Fibroblast of lung (primary cell): ENCODE measurements at regions not wholly inside any gene's neighbourhood (a gene's known extent, or its start where the extent isn't known, plus 50 kb on each side); places are given as distances from the start of the nearest gene placed in this dataset.
A peak's percentile ranks its signal among the peaks of the same experiment; 100 is the strongest.

ENCODE experiments used
- DNase-seq, 2 donors: peaks; one replicate each; pipeline versions ENCODE4 v3.0.0 to v3.0.0-alpha.2; 2010; ENCODE audit warnings: low read depth in 2 of 2
- H2AFZ ChIP-seq: 2 replicates; pipeline ENCODE4 v1.5.1; 2012; ENCODE audit warnings: low read length, control low read depth, inconsistent platforms
- H3K27ac ChIP-seq: 2 replicates; pipeline ENCODE4 v1.5.1; 2011; ENCODE audit warnings: low read length, control low read depth; ENCODE audit not compliant: insufficient read depth
- H3K27me3 ChIP-seq: 2 replicates; pipeline ENCODE4 v1.5.1; 2011; ENCODE audit warnings: mild to moderate bottlenecking, low read length; ENCODE audit not compliant: control insufficient read depth, insufficient read depth
- H3K36me3 ChIP-seq: 2 replicates; pipeline ENCODE4 v1.5.1; 2011; ENCODE audit warnings: low read length; ENCODE audit not compliant: control insufficient read depth, insufficient read depth
- H3K4me1 ChIP-seq: 2 replicates; pipeline ENCODE4 v1.5.1; 2011; ENCODE audit warnings: low read length; ENCODE audit not compliant: control insufficient read depth, insufficient read depth; ENCODE audit errors: extremely low read depth
- H3K4me2 ChIP-seq: 2 replicates; pipeline ENCODE4 v1.5.1; 2011; ENCODE audit warnings: low read length, control low read depth; ENCODE audit not compliant: insufficient read depth; ENCODE audit errors: extremely low read depth
- H3K4me3 ChIP-seq, 4 experiments: fragments of 200-600 bp in 1 of 4; sonication (generic) in 1 of 4; replicated peaks in 1 of 4; 2 replicates each; pipeline ENCODE4 v1.5.1; 2011 to 2016; ENCODE audit warnings: low read length in 4 of 4, low read depth in 3 of 4, mild to moderate bottlenecking in 3 of 4, control low read depth in 2 of 4, inconsistent platforms in 1 of 4, mixed read lengths in 1 of 4; ENCODE audit not compliant: insufficient read depth in 1 of 4; ENCODE audit errors: control extremely low read depth in 1 of 4
- H3K79me2 ChIP-seq: 2 replicates; pipeline ENCODE4 v1.5.1; 2012; ENCODE audit warnings: mild to moderate bottlenecking, low read length, inconsistent platforms; ENCODE audit not compliant: control insufficient read depth, insufficient read depth
- H3K9ac ChIP-seq: 2 replicates; pipeline ENCODE4 v1.5.1; 2011; ENCODE audit warnings: mild to moderate bottlenecking, low read length, control low read depth; ENCODE audit not compliant: insufficient read depth
- H3K9me3 ChIP-seq: 2 replicates; pipeline ENCODE4 v1.5.1; 2012; ENCODE audit warnings: low read depth, low read length; ENCODE audit not compliant: control insufficient read depth, insufficient read depth
- H4K20me1 ChIP-seq: 2 replicates; pipeline ENCODE4 v1.5.1; 2011; ENCODE audit warnings: low read length; ENCODE audit not compliant: control insufficient read depth, insufficient read depth; ENCODE audit errors: extremely low read depth
- EZH2 ChIP-seq: IDR thresholded peaks from 2 replicates; pipeline ENCODE4 v1.5.1; 2012; ENCODE audit warnings: low read length, control low read depth, mild to moderate bottlenecking; ENCODE audit errors: missing control alignments
- TF ChIP-seq, protein P1 (sequence below), 2 donors: IDR thresholded peaks in 1 of 2; conservative IDR thresholded peaks in 1 of 2; 1 replicate in 1 of 2; 2 replicates in 1 of 2; pipeline ENCODE4 v1.5.1; 2011 to 2012; ENCODE audit warnings: low read length in 2 of 2, control low read depth in 1 of 2, inconsistent platforms in 1 of 2, low read depth in 1 of 2, mild to moderate bottlenecking in 1 of 2

DNA sequence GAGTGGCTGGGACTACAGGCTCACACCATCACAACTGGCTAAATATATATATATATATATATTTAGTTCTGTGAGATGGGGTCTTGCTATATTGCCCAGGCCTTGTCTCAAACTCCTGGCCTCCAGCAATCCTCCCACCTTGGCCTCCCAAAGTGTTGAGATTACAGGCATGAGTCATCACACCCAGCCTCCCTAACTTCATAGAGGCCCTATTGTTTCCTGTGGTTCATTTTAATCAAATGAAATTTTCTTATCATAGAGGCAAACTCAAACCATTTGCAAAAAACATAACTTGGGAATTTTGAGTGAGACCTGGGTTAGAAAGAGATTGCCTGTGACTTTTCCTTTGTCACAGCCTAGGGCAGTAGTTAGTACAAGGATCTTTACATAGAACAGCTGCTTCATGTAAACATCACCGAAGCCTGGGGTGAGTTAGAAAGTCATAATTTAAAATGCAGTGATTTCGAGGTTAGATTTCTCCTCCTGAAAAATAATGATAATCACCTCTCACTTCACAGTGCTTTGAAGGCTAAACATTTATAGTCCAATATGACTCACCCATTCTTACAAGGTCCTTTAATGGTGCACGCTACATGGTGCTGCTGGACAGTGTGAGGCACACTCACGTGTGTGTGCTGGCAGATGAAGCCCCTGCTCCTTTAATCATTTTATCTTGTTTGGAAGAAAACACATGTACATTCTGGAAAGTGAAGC lies 188.9 kb downstream of the RHOU start:
- no peak overlapping the region for H3K4me3 ChIP-seq
- no peaks in the 10 kb centered on the region for H4K20me1 ChIP-seq
- no peaks in the 10 kb centered on the region for H3K4me1 ChIP-seq
- no peak overlapping the region for H2AFZ ChIP-seq
- no peak overlapping the region for H3K9ac ChIP-seq
- H3K79me2 ChIP-seq: no peaks in the 10 kb centered on the region
- no peaks in the 10 kb centered on the region for H3K27me3 ChIP-seq
- H3K27ac ChIP-seq: no peak overlapping the region
- TF ChIP-seq, protein P1, sequence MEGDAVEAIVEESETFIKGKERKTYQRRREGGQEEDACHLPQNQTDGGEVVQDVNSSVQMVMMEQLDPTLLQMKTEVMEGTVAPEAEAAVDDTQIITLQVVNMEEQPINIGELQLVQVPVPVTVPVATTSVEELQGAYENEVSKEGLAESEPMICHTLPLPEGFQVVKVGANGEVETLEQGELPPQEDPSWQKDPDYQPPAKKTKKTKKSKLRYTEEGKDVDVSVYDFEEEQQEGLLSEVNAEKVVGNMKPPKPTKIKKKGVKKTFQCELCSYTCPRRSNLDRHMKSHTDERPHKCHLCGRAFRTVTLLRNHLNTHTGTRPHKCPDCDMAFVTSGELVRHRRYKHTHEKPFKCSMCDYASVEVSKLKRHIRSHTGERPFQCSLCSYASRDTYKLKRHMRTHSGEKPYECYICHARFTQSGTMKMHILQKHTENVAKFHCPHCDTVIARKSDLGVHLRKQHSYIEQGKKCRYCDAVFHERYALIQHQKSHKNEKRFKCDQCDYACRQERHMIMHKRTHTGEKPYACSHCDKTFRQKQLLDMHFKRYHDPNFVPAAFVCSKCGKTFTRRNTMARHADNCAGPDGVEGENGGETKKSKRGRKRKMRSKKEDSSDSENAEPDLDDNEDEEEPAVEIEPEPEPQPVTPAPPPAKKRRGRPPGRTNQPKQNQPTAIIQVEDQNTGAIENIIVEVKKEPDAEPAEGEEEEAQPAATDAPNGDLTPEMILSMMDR (conservative IDR thresholded peaks at IDR 0.05 in 1 of 2, IDR thresholded peaks at IDR 0.05 in 1 of 2; ENCODE audit: low read depth in 1 of 2, low read length in 2 of 2): no peak
- TF ChIP-seq EZH2: no peak
- H3K9me3 ChIP-seq: no peaks in the 10 kb centered on the region
- no peak overlapping the region for H3K4me2 ChIP-seq
- no peaks in the 10 kb centered on the region for H3K36me3 ChIP-seq
- DNase-seq: peak; percentile 18 to 70

GRCh38 chr1:228925691-228926090 lies 190.4 kb downstream of the RHOU start:
- Histone ChIP-seq H3K79me2 (no peaks in the 10 kb centered on the region), H3K27me3 (no peaks in the 10 kb centered on the region), H3K4me3 (no peak overlapping the region), H2AFZ (no peak overlapping the region), H3K9ac (no peak overlapping the region), H3K4me2 (no peak overlapping the region), H3K27ac (no peak overlapping the region), H3K9me3 (no peaks in the 10 kb centered on the region), H3K4me1 (no peaks in the 10 kb centered on the region), H4K20me1 (no peaks in the 10 kb centered on the region), H3K36me3 (no peaks in the 10 kb centered on the region)
- no peak for DNase-seq
- TF ChIP-seq, protein P1 (conservative IDR thresholded peaks at IDR 0.05 in 1 of 2, IDR thresholded peaks at IDR 0.05 in 1 of 2; ENCODE audit: low read depth in 1 of 2, low read length in 2 of 2): no peak
- no peak for TF ChIP-seq EZH2

GRCh38 chr1:228927421-228927820 lies 192.1 kb downstream of the RHOU start:
- H3K27ac ChIP-seq: no peak overlapping the region
- no peak overlapping the region for H2AFZ ChIP-seq
- H3K9me3 ChIP-seq: no peaks in the 10 kb centered on the region
- no peaks in the 10 kb centered on the region for H3K36me3 ChIP-seq
- TF ChIP-seq, protein P1 (conservative IDR thresholded peaks at IDR 0.05 in 1 of 2, IDR thresholded peaks at IDR 0.05 in 1 of 2; ENCODE audit: low read depth in 1 of 2, low read length in 2 of 2): no peak
- TF ChIP-seq EZH2: no peak
- H3K27me3 ChIP-seq: no peaks in the 10 kb centered on the region
- H3K4me2 ChIP-seq: no peak overlapping the region
- H3K4me3 ChIP-seq: no peak overlapping the region
- no peaks in the 10 kb centered on the region for H3K4me1 ChIP-seq
- DNase-seq: no peak
- no peaks in the 10 kb centered on the region for H3K79me2 ChIP-seq
- no peaks in the 10 kb centered on the region for H4K20me1 ChIP-seq
- H3K9ac ChIP-seq: no peak overlapping the region
